NCI-H69 (cell line): ENCODE measurements at regions not wholly inside any gene's neighbourhood (a gene's known extent, or its start where the extent isn't known, plus 50 kb on each side); places are given as distances from the start of the nearest gene placed in this dataset.

Experiments
- DNase-seq: peaks from one replicate; lab custom pipeline; 2025; lab: John Stamatoyannopoulos, UW

- DNase-seq, result no peak
These were observed 111.6 kb upstream of the PDE4B start for GRCh38 chr1:65681096-65681495.

GRCh38 chr1:65687428-65688214, 105.1 kb upstream of the PDE4B start:
- DNase-seq, result peak; percentile 59

GRCh38 chr1:65688215-65688566, 104.5 kb upstream of the PDE4B start:
- no peak for DNase-seq

GRCh38 chr1:65688848-65689247, 103.8 kb upstream of the PDE4B start:
- no peak for DNase-seq

GRCh38 chr1:65691152-65691900, 101.4 kb upstream of the PDE4B start:
- DNase-seq, result no peak

- no peak for DNase-seq
These were observed 100.7 kb upstream of the PDE4B start for GRCh38 chr1:65691972-65692371.

GRCh38 chr1:65694126-65694525, 98.6 kb upstream of the PDE4B start:
- DNase-seq, result no peak

GRCh38 chr1:65694933-65695332, 97.8 kb upstream of the PDE4B start:
- no peak for DNase-seq

DNA sequence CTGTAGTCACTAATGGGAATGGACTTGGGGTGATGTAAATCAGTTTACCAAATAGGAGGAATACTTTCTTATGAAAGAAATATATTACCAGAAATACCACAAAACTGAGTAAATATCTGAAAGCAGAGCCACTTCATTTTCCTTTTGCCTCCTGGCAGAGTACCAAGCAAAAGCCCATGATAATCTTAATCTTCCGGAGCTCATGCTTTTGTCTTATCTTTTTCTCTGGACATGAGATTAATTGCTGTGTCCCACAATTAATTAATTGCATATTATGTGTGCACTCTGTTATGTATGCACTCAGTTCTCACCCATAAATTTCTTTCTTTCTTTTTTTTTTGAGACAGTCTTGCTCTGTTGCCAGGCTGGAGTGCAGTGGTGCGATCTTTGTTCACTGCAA, 94.1 kb upstream of the PDE4B start:
- no peak for DNase-seq

DNA sequence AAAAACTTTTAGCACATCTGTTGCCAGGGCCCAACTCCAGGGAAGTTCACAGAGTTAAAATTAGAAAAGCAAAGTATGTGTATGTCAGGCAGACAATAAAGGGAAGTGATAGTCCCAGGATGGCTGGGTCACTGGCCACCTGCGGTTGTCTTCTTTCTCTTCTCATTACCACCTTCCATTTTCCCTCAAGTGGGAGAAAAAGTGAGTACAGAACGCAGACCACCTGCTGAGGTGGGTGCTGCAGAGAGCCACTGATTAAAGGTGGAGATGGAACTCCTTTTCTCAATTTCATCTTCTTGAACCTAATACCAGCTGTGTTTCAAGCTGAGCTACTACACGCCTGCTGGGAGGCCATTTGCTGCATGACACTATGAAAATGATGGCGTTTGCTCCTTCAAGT, 88.8 kb upstream of the PDE4B start:
- no peak for DNase-seq

GRCh38 chr1:65704318-65704717, 88.4 kb upstream of the PDE4B start:
- no peak for DNase-seq

DNA sequence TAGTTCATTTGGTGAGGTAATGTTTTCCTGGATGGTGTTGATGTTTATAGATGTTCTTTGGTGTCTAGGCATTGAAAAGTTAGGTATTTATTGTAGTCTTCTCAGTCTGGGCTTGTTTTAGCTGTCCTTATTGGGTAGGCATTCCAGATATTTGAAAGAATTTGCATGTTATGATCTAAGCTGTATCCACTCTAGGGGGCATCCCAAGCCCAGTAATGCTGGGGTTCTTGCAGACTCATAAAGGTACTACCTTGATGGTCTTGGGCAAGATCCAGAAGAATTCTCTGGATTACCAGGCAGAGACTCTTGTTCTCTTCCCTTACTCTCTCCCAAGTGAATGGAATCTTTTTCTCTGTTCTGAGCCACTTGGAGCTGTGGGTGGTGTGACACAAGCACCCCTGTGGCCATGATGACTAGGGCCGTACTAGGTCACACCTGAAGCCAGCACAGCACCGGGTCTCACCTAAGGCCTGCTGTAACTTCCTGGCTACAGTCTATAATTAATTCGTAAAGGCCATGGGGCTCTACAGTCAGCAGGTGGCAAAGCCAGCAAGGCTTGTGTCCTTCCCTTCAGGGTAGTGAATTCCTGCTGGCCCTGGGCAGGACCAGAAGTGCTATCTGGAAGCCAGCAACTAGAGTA, 74.8 kb upstream of the PDE4B start:
- DNase-seq, result no peak

DNA sequence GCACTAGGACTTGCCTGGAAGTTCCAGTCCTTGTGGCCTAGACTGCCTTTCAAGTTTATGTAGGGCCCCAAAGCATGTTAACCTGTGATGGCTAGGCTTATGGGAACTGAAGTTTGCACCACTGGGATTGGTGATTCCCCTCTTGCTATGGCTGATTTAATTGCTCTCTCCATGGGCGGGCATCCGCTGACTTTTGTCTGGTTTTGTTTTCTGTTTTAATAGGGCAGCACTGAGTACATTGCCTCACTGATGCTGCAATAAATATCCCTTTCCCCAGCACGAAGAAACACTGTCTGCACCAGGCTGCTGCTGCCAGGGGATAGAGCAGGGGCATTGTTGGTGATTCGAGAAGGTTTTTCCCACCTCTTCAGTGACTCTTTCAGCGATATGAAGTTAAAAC, 73.3 kb upstream of the PDE4B start:
- no peak for DNase-seq

DNA sequence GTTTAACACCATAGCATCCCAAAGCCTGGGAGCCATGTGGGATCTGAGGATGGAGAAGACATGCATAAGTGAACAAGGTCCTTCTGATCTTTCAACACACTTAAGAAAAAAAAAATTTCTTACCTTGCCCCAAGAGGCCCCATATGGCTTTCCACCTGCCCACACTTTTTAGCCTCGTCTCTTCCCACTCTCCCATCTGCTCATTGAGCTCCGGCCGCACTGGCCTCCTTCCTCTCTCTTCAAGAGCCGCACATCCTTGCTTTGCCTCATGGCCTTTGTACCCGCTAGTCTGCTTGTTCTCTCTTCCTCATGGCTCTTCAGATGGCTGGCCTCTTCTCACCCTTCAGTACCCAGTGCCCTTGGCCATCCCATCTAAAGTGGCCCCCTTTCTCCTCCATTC, 70.2 kb upstream of the PDE4B start:
- no peak for DNase-seq

GRCh38 chr1:65724151-65724550, 68.5 kb upstream of the PDE4B start:
- DNase-seq, result no peak

DNA sequence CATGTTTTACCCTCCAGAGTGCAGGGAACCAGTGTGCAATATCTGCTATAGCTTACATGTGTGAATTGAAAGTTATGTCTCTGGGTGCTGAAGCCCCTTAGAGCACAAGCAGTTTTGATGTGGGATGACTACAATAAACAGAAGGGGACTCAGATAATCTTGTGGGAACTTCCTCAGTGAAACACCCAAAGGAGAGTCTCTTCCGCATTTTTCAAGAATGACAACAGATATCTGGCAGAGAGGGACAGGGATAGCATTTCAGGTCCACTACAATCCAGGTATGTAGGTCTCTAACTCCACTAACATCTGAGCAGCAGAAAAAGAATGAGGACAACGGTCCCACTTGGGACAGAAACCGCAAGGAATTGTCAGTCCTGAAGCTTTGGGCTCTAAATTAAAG, 67.6 kb upstream of the PDE4B start:
- no peak for DNase-seq

DNA sequence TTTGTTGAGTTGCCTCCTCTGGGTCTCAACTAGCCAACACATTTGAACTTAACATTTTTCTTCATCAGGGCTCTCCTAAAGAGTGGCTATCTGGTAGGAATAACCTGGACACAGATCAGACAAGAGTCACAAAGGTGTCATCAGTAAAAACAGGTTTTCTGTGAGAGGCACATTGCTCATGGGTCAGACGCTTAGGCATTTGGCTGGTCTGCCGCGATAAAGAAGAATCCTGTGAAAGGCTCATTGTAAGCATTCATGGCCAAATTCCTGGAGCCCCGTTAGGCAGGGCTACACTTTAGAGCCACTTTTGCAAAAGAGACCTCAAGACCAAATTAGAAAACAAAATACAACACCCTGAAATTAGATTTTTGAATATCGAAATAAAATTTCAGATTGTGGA, 64.2 kb upstream of the PDE4B start:
- DNase-seq, result no peak

- no peak for DNase-seq
These were observed 63.4 kb upstream of the PDE4B start for GRCh38 chr1:65729259-65729658.

- DNase-seq, result no peak
These were observed 57.7 kb upstream of the PDE4B start for GRCh38 chr1:65734979-65735378.

GRCh38 chr1:65741993-65742392, 50.7 kb upstream of the PDE4B start:
- no peak for DNase-seq
